ENCODE measurements at regions not wholly inside any gene's neighbourhood (a gene's known extent, or its start where the extent isn't known, plus 50 kb on each side); places are given as distances from the start of the nearest gene placed in this dataset.

DNA sequence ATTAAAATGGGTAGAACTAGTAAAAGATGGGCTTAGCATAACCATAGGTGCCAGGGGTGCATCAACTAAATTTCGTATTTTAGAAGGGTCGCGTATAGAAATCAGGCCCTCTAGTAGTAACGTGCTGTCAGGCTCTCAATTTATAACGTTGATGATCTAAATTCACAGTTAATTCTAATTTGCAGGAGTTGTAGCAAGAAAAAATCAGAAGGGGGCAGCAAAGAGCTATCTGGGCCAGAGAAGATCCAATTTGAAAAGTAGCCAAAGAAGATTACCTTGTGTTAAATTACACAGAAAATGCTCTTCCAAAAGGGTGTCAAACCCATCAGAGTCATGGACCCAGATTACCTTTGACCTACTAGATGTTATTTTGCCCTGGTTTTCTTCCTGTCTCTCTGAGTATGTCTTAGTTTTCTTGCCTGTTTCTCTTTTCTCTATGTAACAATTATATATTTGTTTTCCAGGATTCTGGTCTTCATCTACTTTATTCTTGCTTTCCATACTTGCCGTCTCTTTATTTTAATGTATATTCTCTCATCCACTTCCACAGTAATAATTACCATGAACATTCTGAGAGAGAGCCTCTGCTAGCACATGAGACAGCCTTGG is 1030.9 kb downstream of the AMY1C start:
- Histone ChIP-seq H3K4me1 (ENCODE audit: control insufficient read depth, insufficient read depth, low read length) (no peaks in the 10 kb centered on the region), H3K4me3 (ENCODE audit: low read length) (no peak overlapping the region), H3K9ac (ENCODE audit: low read length) (no peak overlapping the region), H3K27me3 (ENCODE audit: control insufficient read depth, insufficient read depth, low read length) (no peaks in the 10 kb centered on the region), H3K27ac (ENCODE audit: low read depth, low read length) (no peak overlapping the region), H3K36me3 (ENCODE audit: control insufficient read depth, insufficient read depth, low read length) (no peaks in the 10 kb centered on the region)

DNA sequence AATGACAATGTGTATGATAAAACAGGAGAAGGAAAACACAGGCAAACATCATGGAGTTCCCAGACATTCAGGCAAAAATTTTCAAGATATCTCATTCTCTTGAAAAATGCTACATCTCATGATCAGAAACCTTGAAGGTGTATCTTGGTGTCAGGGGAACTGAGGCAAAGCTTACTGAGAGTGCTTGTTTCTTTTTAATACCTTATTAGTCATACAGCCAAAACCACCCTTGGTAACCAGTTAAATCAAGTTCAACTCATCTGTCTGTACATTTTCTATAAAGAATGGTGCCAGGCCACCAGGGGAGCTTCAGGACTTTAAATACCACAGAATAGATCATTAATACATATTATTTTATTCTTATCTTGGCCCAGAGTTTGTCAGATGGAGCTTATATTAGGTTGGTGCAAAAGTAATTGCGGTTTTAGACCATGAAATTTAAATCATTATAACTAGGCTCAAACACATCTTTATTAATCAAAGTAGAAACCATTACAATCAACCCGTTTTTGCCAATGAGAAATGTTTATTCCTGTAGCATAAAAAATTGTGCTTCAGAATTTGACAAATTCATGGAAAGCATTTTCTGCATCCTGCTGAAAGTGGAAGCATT is 1036.0 kb downstream of the AMY1C start:
- H3K27ac ChIP-seq (ENCODE audit: low read depth, low read length): no peak overlapping the region
- H3K9ac ChIP-seq (ENCODE audit: low read length): no peak overlapping the region
- no peaks in the 10 kb centered on the region for H3K27me3 ChIP-seq (ENCODE audit: control insufficient read depth, insufficient read depth, low read length)
- H3K4me3 ChIP-seq (ENCODE audit: low read length): no peak overlapping the region
- no peaks in the 10 kb centered on the region for H3K36me3 ChIP-seq (ENCODE audit: control insufficient read depth, insufficient read depth, low read length)
- no peaks in the 10 kb centered on the region for H3K4me1 ChIP-seq (ENCODE audit: control insufficient read depth, insufficient read depth, low read length)

DNA sequence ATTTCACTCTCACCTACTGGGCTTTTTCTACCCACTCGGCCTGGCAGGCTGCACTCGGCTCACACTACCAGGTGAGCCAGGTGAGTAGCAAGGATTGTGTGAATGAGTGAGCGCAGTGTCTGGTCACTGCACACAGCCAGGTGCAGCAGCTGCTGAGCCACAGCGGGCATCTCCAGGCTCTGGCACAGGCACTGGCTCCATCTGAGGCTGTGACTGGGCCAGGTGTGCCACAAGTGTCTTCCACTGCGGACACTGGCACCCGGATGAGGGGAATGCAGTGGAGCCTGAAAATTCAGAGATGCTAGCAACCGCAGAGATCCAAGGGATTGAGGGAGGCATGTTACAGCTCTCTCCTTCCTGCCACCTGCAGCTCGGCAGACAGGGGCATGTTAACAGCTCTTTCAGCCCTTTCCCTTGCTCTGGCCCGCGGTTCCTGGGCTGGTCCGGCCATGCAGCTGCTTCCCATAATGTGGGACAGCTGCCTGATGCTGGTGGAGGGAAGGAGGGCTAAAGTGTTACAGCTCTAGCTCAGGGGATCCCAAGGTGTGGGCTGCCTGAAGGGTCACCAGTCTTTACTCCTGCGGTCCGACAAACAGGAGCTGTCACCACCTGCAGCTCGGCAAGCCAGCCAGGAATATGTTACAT is 1038.3 kb downstream of the AMY1C start:
- H3K4me1 ChIP-seq (ENCODE audit: control insufficient read depth, insufficient read depth, low read length): no peaks in the 10 kb centered on the region
- no peaks in the 10 kb centered on the region for H3K36me3 ChIP-seq (ENCODE audit: control insufficient read depth, insufficient read depth, low read length)
- no peak overlapping the region for H3K27ac ChIP-seq (ENCODE audit: low read depth, low read length)
- no peak overlapping the region for H3K4me3 ChIP-seq (ENCODE audit: low read length)
- no peak overlapping the region for H3K9ac ChIP-seq (ENCODE audit: low read length)
- H3K27me3 ChIP-seq (ENCODE audit: control insufficient read depth, insufficient read depth, low read length): no peaks in the 10 kb centered on the region

- Histone ChIP-seq H3K9ac (ENCODE audit: low read length) (no peak overlapping the region), H3K27me3 (ENCODE audit: control insufficient read depth, insufficient read depth, low read length) (no peaks in the 10 kb centered on the region), H3K27ac (ENCODE audit: low read depth, low read length) (no peak overlapping the region), H3K4me1 (ENCODE audit: control insufficient read depth, insufficient read depth, low read length) (no peaks in the 10 kb centered on the region), H3K36me3 (ENCODE audit: control insufficient read depth, insufficient read depth, low read length) (no peaks in the 10 kb centered on the region), H3K4me3 (ENCODE audit: low read length) (no peak overlapping the region)
These were observed 1041.3 kb downstream of the AMY1C start for GRCh38 chr1:104791030-104791429.

- Histone ChIP-seq H3K9ac (ENCODE audit: low read length) (no peak overlapping the region), H3K27ac (ENCODE audit: low read depth, low read length) (no peak overlapping the region), H3K4me1 (ENCODE audit: control insufficient read depth, insufficient read depth, low read length) (no peaks in the 10 kb centered on the region), H3K27me3 (ENCODE audit: control insufficient read depth, insufficient read depth, low read length) (no peaks in the 10 kb centered on the region), H3K36me3 (ENCODE audit: control insufficient read depth, insufficient read depth, low read length) (no peaks in the 10 kb centered on the region), H3K4me3 (ENCODE audit: low read length) (no peak overlapping the region)
These were observed 1044.3 kb downstream of the AMY1C start for GRCh38 chr1:104794035-104794434.

GRCh38 chr1:104795931-104796330 is 1046.2 kb downstream of the AMY1C start:
- Histone ChIP-seq H3K27ac (ENCODE audit: low read depth, low read length) (no peak overlapping the region), H3K4me1 (ENCODE audit: control insufficient read depth, insufficient read depth, low read length) (no peaks in the 10 kb centered on the region), H3K9ac (ENCODE audit: low read length) (no peak overlapping the region), H3K27me3 (ENCODE audit: control insufficient read depth, insufficient read depth, low read length) (no peaks in the 10 kb centered on the region), H3K36me3 (ENCODE audit: control insufficient read depth, insufficient read depth, low read length) (no peaks in the 10 kb centered on the region), H3K4me3 (ENCODE audit: low read length) (no peak overlapping the region)

GRCh38 chr1:104797982-104798381 is 1048.3 kb downstream of the AMY1C start:
- Histone ChIP-seq H3K4me1 (ENCODE audit: control insufficient read depth, insufficient read depth, low read length) (no peaks in the 10 kb centered on the region), H3K9ac (ENCODE audit: low read length) (no peak overlapping the region), H3K27me3 (ENCODE audit: control insufficient read depth, insufficient read depth, low read length) (no peaks in the 10 kb centered on the region), H3K27ac (ENCODE audit: low read depth, low read length) (no peak overlapping the region), H3K36me3 (ENCODE audit: control insufficient read depth, insufficient read depth, low read length) (no peaks in the 10 kb centered on the region), H3K4me3 (ENCODE audit: low read length) (no peak overlapping the region)

GRCh38 chr1:104801344-104801743 is 1051.6 kb downstream of the AMY1C start:
- H3K4me3 ChIP-seq (ENCODE audit: low read length): no peak overlapping the region
- no peaks in the 10 kb centered on the region for H3K36me3 ChIP-seq (ENCODE audit: control insufficient read depth, insufficient read depth, low read length)
- no peak overlapping the region for H3K9ac ChIP-seq (ENCODE audit: low read length)
- no peaks in the 10 kb centered on the region for H3K4me1 ChIP-seq (ENCODE audit: control insufficient read depth, insufficient read depth, low read length)
- H3K27ac ChIP-seq (ENCODE audit: low read depth, low read length): no peak overlapping the region
- H3K27me3 ChIP-seq (ENCODE audit: control insufficient read depth, insufficient read depth, low read length): no peaks in the 10 kb centered on the region

DNA sequence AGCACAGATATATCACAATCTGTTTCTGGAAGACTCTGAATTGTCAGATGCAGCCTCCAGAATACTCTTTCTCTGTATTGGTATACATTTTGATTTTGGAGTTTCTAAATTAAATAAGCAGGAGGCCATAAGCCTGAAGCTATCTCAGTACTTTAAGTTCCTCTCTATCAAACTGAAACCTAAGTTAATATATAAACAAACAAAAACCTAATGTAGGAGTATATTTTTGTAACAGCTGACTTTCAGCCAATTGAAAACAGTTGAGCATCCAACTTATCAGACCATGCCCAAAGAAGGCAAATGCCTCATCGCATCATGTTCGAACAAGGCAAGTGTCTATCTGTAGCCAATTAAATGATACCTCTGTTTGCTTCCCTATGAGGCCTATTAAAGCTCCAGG is 1054.4 kb downstream of the AMY1C start:
- no peaks in the 10 kb centered on the region for H3K36me3 ChIP-seq (ENCODE audit: control insufficient read depth, insufficient read depth, low read length)
- H3K4me1 ChIP-seq (ENCODE audit: control insufficient read depth, insufficient read depth, low read length): no peaks in the 10 kb centered on the region
- no peaks in the 10 kb centered on the region for H3K27me3 ChIP-seq (ENCODE audit: control insufficient read depth, insufficient read depth, low read length)
- no peak overlapping the region for H3K9ac ChIP-seq (ENCODE audit: low read length)
- H3K27ac ChIP-seq (ENCODE audit: low read depth, low read length): no peak overlapping the region
- H3K4me3 ChIP-seq (ENCODE audit: low read length): no peak overlapping the region

DNA sequence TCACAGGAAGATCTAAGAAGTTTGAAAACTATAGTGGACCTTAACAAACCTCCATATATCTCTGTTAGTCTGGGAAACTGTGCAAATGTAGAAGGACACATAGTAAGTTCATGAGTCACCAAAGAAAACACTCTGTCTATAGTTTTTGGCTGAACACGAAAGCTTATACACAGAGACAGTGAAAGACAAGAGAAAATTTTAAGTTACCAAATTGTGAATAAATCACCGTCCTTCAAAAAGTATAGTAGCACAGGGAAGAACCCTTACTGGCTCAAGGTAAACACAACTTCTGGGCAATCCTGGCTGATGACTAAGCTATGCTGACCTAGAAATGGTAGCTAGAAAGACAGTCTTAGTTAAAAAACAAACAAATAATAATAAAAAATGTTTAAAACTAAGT is 1057.9 kb downstream of the AMY1C start:
- H3K9ac ChIP-seq (ENCODE audit: low read length): no peak overlapping the region
- no peaks in the 10 kb centered on the region for H3K27me3 ChIP-seq (ENCODE audit: control insufficient read depth, insufficient read depth, low read length)
- H3K27ac ChIP-seq (ENCODE audit: low read depth, low read length): no peak overlapping the region
- no peak overlapping the region for H3K4me3 ChIP-seq (ENCODE audit: low read length)
- H3K36me3 ChIP-seq (ENCODE audit: control insufficient read depth, insufficient read depth, low read length): no peaks in the 10 kb centered on the region
- no peaks in the 10 kb centered on the region for H3K4me1 ChIP-seq (ENCODE audit: control insufficient read depth, insufficient read depth, low read length)

GRCh38 chr1:104825401-104825800 is 1075.7 kb downstream of the AMY1C start:
- H3K4me1 ChIP-seq (ENCODE audit: control insufficient read depth, insufficient read depth, low read length): no peaks in the 10 kb centered on the region
- no peaks in the 10 kb centered on the region for H3K36me3 ChIP-seq (ENCODE audit: control insufficient read depth, insufficient read depth, low read length)
- no peak overlapping the region for H3K27ac ChIP-seq (ENCODE audit: low read depth, low read length)
- H3K27me3 ChIP-seq (ENCODE audit: control insufficient read depth, insufficient read depth, low read length): no peaks in the 10 kb centered on the region
- H3K4me3 ChIP-seq (ENCODE audit: low read length): no peak overlapping the region
- no peak overlapping the region for H3K9ac ChIP-seq (ENCODE audit: low read length)

- Histone ChIP-seq H3K9ac (ENCODE audit: low read length) (no peak overlapping the region), H3K27me3 (ENCODE audit: control insufficient read depth, insufficient read depth, low read length) (no peaks in the 10 kb centered on the region), H3K36me3 (ENCODE audit: control insufficient read depth, insufficient read depth, low read length) (no peaks in the 10 kb centered on the region), H3K4me3 (ENCODE audit: low read length) (no peak overlapping the region), H3K27ac (ENCODE audit: low read depth, low read length) (no peak overlapping the region), H3K4me1 (ENCODE audit: control insufficient read depth, insufficient read depth, low read length) (no peaks in the 10 kb centered on the region)
These were observed 1080.8 kb downstream of the AMY1C start for GRCh38 chr1:104830534-104830933.

GRCh38 chr1:104852151-104852550 is 1102.5 kb downstream of the AMY1C start:
- no peak overlapping the region for H3K9ac ChIP-seq (ENCODE audit: low read length)
- H3K27ac ChIP-seq (ENCODE audit: low read depth, low read length): no peak overlapping the region
- no peaks in the 10 kb centered on the region for H3K27me3 ChIP-seq (ENCODE audit: control insufficient read depth, insufficient read depth, low read length)
- H3K4me1 ChIP-seq (ENCODE audit: control insufficient read depth, insufficient read depth, low read length): no peaks in the 10 kb centered on the region
- H3K4me3 ChIP-seq (ENCODE audit: low read length): no peak overlapping the region
- no peaks in the 10 kb centered on the region for H3K36me3 ChIP-seq (ENCODE audit: control insufficient read depth, insufficient read depth, low read length)
